Activated T-cell treated with anti-CD3 and anti-CD28 coated beads for 24 hours (primary cell): ENCODE measurements at regions not wholly inside any gene's neighbourhood (a gene's known extent, or its start where the extent isn't known, plus 50 kb on each side); places are given as distances from the start of the nearest gene placed in this dataset.
"Not testable (repeated sequence)": the region's sequence is repeated elsewhere in the genome, so short reads cannot be mapped to it uniquely, and the experiment has no call there.

ENCODE experiments used
- DNase-seq: peaks from one replicate; pipeline ENCODE4 v3.0.0-alpha.2; 2020; ENCODE audit warnings: low read depth

- no peak for DNase-seq
Observed at GRCh38 chr7:79714081-79714480, 260.6 kb upstream of the MAGI2 start.

DNA sequence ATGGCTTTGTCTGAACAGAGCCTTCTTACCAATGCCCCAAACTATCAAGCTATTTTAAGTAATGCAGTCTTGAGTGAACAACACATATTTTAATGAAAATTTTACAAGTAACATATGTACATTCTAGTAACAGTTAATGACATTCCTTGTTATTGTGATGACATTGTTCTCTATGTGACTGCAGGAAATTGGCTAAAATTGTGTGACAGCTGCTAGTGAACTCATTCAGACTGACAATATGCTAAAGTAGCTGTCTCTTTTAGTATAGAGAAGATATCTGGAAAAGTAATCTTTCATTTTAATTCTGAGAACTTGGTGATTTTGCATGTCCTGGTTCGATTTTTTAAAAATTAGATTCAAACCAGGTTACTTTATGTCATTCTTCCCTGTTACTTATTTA lies 259.8 kb upstream of the MAGI2 start:
- DNase-seq: no peak

GRCh38 chr7:79711660-79712059 lies 258.2 kb upstream of the MAGI2 start:
- no peak for DNase-seq

- no peak for DNase-seq
Observed at GRCh38 chr7:79709574-79710409, 256.3 kb upstream of the MAGI2 start.

GRCh38 chr7:79702116-79702515 lies 248.6 kb upstream of the MAGI2 start:
- DNase-seq: no peak

DNA sequence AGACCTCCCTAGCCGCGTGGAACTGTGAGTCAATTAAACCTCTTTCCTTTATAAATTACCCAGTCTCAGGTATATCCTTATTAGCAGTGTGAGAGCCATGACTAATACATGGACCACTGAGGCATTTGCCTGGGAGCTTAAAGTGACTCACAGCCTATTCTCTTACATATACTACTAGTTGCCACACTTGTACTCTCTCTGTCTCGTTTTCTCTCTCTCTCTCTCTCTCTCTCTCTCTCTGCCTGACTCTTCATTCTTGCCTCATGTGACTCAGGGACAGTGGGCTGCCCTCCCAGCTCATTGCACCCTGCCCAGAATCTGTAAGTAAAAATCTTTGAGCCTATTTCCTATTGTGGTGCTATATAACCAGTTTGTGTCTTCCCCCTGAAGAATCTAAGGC lies 238.5 kb upstream of the MAGI2 start:
- no peak for DNase-seq

DNA sequence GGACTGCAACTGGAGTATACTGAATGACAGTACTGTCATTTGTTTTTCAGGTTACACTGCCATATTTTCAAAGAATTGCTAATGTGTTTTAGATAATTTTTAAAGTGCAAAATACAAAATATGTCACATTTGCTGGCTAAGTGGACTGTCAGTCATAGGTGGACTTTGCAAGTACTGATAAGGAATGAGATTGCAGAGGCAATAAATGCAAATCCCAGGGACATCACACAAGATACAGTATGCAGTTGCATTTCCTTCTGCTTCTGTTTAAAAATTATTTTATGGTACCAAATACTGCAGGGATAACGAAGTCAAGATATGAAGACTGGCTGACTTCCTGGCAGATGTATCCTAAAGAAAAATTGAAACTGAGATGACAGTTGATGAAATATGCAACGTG lies 237.6 kb upstream of the MAGI2 start:
- no peak for DNase-seq

GRCh38 chr7:79684384-79684783 lies 230.9 kb upstream of the MAGI2 start:
- no peak for DNase-seq

- DNase-seq: no peak
Observed at GRCh38 chr7:79683916-79684315, 230.4 kb upstream of the MAGI2 start.

- DNase-seq: no peak
Observed at GRCh38 chr7:79683185-79683890, 229.9 kb upstream of the MAGI2 start.

- no peak for DNase-seq
Observed at GRCh38 chr7:79681454-79681853, 228.0 kb upstream of the MAGI2 start.

DNA sequence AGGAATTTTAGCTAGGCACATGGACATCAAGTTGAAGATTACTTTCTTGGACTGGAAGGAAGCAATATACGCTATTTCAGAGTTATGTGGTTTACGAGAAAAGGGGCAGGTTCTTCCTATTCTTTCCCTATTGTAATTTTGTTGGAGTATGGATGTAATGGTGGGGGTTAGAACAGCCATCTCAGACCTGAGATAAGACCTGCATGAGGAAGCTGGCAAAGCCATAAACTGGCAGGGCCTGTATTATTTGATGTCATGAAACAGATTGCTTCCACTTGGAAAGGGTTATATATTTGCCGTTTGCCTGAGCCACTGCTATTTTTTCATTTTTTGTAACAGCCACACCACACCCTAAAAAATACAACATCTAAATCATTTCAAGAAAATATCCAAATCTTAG lies 220.5 kb upstream of the MAGI2 start:
- DNase-seq: no peak

DNA sequence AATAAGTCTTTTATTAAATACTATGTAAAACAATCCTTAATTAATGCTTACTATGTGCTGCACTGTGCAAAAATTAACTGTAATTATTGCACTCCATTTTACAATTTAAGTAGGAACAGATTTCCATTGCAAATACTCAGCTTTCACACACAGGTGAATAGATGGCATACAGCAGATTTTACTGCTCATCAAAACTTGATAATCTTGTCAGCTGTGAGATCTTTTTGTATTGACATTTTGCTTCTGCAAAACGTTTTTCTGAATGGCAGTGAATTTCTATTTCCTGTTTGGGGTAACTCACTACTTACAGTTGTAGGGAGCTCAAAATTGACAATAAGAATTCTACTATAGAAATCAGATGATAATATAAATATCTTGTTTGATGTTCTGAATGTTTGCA lies 220.0 kb upstream of the MAGI2 start:
- DNase-seq: no peak

- DNase-seq: no peak
Observed at GRCh38 chr7:79668292-79668691, 214.8 kb upstream of the MAGI2 start.

DNA sequence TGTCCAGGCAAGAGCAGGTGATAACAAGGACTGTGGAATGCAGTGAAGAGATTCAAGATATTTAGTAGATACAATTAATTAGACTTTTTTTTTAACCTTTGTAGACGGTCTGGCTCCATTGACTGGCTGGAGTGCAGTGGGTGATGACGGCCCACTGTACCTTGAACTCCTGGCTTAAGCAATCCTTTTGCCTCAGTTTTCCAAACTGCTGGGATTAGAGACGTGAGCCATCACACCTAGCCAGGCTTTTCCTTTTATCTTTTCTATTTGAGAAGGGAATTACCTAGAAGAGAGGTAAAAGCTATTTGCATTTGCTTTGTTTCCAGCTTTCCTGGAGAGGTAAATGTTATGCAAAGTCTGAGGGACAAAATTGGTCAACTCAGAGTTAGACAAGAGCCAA lies 213.0 kb upstream of the MAGI2 start:
- no peak for DNase-seq

DNA sequence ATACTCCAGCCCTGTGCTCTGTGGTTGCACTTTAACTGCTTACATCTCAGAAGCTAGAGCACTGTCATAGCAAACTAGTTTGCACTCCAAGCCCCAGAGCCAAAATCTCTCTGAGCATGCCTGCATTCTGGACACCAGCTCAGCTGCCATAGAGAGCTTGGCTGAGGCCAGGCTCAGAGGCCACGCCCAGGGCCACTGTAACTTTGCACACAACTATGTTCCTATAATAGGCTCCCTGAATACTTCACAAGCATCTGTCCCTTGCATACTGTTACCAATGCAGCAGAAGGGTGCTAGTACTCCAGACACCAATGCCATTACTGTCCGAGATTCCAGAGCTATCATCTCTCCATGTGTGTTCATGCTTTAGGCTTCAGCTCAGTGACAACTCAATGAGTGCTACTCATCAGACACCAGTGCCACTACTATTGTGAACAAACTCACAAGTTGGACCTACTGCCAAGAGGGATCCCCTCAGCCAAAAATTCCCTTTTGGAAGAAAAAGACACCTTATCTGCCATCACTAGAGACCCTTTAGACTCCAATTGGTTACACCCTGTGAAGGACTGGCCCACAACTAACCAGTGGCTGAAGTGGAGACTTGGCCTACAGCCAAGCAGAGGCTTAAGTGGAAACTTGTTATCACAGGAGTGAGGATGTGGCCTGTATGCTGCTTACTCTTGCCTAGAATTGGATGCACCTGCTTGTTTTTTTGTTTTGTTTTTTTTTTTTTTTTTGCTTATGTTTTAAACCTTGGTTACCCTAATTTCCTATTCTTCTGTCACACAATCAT lies 211.6 kb upstream of the MAGI2 start:
- no peak for DNase-seq

GRCh38 chr7:79658304-79658703 lies 204.8 kb upstream of the MAGI2 start:
- no peak for DNase-seq

DNA sequence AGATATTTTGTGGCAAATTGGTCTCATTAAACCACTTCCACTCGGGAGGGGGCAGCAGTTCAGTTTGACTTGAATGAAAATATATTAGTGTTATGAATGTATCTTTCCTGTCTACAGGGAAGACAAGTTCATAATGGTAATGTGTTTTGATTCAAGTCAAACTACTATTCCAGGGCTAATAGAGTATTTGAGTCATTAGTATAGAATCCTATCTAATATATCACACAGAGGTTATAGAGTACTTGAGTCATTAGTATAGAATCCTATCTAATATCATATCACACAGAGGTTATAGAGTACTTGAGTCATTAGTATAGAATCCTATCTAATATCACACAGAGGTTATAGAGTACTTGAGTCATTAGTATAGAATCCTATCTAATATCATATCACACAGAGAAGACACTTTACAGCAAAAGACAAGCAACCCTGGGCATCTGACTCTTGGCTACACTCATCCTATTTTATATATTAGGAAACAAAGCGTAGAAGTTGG lies 199.7 kb upstream of the MAGI2 start:
- DNase-seq: no peak

DNA sequence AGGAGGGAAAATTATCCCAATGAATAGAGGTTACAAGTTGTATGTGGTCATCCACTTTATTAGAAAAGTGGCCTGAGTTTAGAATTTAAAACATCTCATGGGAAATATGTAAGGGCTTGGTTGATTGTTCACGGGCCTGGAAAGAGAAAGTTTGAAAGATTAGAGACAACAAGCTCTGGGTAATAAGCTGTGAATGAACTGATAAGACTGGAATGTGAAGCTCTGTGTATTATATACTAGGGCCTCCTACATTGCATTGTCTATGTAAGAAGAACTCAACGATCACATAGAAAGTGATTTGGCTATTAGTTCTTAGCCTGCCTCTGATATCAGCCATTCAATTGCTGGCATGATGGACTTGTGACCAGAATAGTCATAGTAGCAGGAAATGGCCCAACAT lies 199.2 kb upstream of the MAGI2 start:
- DNase-seq: no peak

GRCh38 chr7:79647711-79648110 lies 194.2 kb upstream of the MAGI2 start:
- DNase-seq: no peak

DNA sequence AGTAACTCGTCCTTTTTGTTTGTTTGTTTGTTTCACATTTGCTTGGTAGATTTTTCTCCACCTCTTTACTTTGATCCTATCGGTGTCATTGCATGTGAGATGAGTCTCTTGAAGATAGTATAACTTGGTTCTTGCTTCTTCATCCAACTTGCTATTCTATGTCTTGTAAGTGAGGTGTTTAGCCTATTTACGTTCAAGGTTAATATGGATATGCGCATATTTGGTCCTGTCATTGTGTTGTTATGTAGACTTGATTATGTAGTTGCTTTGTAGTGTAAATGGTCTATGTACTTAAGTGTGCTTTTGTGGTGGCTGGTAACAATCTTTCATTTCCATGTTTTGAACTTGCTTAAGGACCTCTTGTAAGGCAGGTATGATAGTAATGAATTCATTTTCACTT lies 192.8 kb upstream of the MAGI2 start:
- DNase-seq: no peak

DNA sequence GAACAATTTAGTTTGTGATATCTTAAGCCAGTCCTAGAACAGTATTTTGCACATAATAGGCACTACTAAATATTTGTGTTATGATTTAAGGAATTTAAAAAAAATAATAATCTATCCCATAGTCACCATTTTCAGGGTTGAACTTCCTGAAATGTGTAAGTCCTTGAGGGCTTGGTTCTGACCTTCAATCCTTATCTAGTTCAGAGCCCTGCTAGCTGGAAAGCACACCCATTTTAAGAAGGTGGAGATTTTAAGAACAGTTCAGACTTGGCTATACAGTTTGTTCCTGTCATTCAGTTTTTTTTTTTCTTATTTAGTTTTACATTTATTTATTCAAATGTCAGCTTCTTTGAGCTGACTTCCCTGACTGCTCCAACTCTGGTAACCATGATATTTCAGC lies 183.4 kb upstream of the MAGI2 start:
- DNase-seq: no peak

DNA sequence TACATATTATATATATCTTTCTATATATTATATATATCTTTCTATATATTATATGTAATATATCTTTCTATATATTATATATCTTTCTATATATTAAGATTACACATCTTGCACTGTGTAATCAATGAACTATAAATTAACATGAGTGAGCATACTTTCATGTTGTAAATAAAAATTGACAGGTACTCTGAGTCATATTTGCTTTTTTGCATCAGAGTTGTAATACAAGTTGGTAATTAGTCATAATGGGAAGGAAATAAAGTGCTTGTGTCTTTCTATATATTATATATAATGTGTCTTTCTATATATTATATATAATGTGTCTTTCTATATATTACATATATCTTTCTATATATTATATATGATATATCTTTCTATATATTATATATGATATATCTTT lies 172.5 kb upstream of the MAGI2 start:
- not testable (repeated sequence) for DNase-seq
